Ammon's horn (tissue), 1 donor: ENCODE measurements at regions not wholly inside any gene's neighbourhood (a gene's known extent, or its start where the extent isn't known, plus 50 kb on each side); places are given as distances from the start of the nearest gene placed in this dataset.

Experiments
- DNase-seq: peaks from one replicate; pipeline ENCODE4 v3.0.0-alpha.2; 2016; ENCODE audit warnings: low spot score

DNA sequence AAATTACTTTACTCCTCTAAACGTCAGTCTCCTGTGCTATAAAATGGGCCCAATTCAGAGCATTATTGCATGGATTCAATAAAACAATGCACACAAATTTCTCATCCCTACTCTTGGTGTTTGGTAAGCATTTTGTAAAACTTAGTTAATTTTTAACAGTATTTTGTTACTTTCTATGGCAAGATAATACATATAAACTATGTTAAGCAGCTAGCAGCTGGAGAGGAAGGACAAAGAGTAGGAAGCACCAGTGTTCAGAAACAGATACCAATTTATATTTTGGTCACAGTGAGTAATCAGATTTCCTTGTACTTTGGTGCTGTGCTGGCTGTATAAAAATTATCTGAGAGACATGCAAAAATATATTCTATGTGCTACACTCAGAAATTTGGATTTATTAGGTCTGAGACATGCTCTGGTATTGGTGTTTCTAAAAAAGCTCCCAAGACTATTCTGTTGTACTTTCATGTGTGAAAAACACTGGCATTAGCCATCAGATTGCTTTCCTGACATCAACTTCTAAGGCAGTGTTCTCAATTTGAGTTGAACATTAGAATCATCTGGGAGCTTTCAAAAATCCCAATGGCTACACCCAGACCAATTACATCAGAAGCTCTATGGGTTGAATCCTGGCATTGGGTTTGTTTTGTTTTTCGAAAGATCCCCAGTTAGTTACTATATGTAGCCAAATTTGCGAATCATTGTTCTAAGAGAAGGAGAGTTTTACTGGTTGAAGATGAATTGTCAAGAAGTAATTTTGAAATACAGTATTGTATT, 100.3 kb upstream of the C1orf87 start:
- DNase-seq, result no peak

DNA sequence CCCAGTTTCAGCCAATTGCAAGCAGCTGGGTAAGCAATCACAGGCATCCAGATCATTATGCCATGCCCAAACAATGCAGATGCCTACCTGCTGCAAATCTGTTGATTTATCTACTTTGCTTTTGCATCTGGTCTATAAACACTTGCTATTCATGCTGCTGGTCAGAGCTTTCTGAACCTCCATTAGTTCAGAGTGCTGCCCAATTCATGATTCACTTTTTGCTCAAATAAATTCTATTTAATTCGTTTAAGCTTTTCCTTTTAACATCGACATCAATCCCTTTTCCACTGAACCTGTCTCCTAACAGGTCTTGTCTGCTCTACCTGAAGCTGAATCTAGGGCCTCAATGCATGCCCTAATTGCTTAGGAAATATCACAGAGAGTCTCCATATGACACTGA, 99.4 kb upstream of the C1orf87 start:
- no peak for DNase-seq

DNA sequence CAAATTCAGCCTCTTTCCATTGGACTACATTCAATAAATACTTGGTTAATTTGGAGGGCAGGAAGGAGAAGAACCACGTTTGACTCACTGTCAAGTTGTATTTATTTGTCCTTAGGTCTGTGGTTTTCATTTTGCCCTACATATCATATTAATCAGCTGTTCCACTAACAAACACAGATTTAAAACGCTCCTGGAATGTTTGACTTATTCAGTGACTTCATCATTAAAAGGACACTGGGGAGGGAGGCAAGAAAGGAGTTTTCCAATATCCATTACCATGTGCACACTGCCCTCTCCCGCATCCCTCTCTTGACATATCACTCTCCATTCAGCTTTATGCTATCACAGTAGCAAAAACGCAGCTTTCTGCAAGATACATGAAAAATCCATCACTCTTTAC, 98.2 kb upstream of the C1orf87 start:
- DNase-seq, result no peak

DNA sequence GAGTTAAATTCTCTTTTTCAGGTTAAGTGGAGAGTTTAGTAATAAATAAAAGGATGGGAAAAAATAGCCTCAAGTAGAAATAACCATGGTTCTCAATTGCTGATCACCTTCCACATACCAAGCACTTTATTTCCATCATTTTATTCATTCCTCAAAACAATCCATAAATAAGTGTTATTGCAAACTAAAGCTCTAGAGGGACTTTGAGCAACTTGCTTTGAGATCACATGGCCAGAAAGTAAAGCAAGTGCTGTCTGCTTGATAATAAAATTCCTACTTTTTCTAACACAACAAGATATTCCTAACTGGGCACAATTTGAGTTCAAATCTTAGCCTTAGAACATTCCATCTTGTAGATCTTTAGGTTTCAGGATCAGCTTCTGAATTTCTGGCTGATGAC, 97.1 kb upstream of the C1orf87 start:
- no peak for DNase-seq

DNA sequence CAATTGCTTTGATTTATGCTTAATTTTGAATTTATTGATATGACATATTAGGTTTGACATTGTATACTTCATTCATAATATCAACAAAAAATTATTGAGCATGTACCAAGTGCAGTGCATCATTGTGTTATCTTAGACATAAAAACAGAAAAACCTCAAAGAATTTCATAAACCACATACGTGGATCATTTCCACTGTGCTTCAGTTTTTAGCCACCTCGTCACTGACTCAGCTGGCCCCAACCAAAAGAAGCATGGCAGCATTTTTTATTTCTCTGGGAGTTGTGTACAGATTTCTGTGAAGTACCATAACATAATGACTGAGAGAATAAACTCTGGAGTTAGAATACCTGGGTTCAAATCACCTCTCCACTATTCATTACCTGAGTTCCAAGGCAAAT, 95.6 kb upstream of the C1orf87 start:
- no peak for DNase-seq

DNA sequence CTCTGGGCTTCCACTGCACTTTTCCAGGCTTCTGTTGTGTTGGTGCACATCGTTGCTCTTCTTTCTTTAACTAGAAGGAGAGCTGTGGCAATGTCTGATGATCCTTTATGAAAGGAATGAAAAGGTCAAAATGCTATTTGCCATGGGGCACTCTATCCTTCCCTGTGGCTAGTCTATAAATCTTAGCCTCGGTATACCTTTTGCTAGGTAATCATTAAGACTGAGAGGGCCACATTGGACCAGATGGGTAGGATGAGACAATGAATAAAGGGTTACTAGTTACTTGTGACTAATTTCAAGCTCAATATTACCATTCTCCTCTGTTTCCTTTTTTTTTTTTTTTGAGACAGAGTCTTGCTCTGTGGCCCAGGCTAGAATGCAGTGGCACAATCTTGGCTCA, 89.4 kb upstream of the C1orf87 start:
- DNase-seq, result no peak

DNA sequence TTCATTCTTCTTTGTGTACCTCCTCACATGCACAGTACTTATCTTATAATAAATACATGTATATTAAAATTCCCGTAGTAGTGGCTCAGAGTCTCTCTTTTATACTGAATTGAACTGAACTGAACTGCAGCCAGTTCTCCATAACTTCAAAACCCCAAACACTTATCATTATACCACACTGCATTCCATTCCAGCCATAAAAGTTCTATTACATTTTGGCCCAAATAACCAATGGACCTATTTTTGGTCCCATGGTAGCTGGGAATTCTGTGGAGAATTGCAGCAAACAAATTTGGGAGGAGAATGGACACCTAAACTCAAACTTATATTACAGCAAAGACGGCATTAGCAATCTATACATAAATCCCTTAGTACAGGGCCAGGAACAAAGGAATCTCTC, 86.6 kb upstream of the C1orf87 start:
- no peak for DNase-seq

DNA sequence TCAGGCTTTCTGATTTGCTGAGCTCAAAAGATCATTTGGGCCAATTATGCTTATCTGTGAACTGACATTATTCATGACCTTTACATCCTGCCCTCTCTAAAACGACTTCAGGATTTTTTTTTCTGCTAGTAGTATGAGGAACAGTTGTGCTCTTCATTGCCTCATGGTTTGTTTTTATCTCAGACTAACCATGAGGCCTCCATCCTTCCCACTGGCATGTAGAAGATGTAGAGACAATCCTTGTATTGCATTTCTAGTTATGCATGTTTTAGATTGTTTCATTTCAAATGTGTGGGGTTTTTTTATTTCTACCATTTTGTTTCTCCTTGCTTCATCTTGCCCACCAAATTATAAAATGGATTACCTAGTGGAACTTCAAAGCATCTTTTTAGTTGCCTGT, 82.8 kb upstream of the C1orf87 start:
- DNase-seq, result no peak

DNA sequence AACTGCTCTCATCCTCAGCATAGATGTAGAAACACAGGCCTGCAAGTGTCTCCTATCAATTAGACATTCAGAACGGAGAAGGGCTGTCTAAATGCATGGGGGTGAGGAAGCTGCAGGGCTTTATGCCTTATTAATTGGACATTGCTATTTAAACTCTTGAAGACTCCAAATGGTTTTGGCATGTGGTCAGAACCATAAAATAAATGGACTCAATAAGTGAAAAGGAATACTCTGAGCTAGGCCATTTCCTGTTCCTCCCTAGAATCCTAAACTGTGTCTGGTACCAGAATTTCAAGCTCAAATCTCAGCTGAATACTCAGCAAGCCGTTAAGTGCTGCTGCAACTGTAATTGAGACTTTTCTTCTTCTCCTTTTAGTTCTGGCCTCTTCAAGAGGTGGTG, 80.4 kb upstream of the C1orf87 start:
- no peak for DNase-seq

DNA sequence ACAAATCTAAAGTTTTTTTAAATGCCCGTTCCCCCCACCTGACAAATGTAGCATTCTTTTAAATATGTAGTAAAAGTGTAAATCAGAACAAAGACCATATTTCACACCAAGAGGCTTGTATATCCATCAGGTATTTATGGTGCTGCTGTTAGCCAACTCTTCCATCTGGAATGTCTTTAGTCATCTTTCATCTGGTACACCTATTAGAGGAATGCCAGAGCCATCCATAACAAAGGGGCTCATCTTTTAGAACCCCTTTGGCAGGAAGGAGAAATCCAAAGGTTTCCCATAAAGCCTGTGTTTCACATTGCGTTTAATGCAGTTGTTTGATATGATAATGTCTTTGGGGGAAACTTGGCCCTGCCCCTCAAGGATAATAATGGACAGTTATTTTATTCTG, 79.3 kb upstream of the C1orf87 start:
- no peak for DNase-seq

DNA sequence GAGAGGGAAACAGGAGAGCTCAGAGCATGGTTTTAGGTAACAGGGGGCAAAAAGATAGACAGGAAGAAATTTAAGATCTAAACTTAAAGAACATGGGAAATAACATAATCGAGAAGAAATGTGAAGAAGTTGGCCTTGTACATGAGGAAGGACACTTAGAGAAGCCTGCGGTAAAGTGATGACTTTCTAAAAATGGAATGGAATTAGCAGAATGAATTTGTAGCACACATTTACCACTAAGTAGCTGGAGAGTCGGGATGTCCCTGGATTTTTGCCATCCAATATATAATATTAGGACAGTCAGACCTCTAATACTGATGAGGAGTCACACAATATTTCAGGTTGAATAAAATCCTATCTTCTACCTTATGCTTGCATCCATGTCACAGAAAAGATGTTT, 77.7 kb upstream of the C1orf87 start:
- no peak for DNase-seq

DNA sequence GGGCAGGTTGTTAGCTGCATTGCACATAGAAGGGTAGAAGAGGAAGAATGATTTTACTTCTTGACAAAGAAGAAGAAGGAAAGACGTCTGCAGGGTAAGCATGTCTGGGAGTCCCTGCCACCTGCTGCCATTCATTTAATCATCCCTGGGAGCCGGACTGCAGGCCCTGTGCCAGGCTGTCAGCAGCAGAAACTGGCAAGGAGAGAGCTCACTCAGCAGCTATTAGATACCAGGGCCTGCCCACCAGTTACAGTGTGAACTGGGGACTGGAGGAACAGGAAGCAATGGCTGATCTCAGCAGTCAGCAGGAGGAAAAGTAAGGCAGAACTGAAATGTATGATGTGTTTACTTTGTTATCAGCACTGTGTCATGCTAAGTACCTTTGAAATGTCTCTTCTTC, 75.7 kb upstream of the C1orf87 start:
- DNase-seq, result peak; percentile 20

DNA sequence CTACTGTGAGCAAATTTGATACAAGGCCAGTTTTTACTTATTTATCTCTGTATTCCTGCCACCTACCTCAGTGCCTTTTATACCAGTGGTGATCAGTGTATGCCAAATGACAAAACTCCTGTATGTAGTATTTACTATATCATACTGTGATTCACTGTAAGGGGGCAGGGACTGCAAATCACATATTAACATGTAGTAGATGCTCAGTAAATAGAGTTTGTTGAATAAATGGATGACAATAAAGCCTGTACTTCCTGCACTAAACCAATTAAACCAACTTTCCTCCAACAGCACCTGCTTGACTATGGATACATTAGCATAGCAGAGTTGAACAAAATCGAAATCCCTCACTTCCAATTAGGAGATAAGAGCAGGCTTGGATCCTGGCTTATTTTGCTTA, 73.3 kb upstream of the C1orf87 start:
- no peak for DNase-seq

DNA sequence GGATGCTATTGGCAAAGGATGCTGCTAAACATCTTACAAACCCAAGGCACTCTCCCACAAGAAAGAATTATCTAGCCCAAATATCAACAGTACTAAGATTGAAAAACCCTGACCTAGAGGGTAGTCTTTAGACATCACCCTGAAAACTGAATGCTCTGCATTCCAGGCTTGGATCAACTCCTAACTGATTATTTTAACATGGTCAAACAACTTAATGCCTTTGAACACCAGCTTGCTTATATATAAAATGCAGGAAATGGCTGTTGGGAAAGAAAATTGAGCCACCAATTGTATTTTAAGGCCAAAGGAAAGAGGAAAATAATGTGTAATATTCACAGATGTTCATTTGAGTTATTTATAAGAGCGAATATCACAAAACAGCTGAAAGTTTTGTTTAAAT, 72.2 kb upstream of the C1orf87 start:
- DNase-seq, result no peak

DNA sequence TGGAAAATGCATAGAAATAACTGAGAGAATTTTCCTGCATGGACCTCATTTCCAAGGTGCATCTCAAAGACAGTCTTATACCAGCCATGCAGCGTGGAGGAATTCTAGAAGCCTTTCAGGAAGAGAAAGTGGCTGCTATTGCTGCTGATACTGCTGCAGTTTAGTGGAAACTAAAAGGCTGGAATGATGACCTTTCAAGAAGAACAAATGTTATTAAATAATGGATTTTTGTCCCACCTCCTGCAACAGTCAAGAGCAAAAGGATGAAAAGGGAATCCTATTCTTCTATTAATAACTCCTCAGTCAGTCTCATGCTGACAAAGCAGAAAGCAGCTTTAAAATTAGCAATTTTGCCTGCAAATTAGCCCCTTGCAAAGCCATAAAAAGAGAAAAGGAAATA, 68.2 kb upstream of the C1orf87 start:
- DNase-seq, result no peak

DNA sequence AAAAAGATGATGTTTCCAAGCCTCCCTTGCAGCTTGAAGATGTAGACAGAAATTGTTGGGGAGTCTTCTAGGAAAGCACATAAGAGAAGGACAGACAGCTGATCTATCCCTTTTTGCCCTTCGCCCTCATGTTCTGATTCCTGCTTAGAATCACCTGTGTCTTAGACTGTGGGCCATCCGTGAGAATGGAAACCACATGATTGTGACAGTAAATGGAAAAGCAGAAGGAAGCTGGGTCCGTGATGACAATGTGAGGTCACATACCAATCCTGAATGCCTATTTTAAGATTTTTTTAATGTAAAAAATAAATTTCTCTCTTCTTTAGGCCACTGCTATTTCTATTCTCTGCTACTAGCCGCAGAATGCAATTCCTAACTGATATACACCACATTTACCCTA, 67.7 kb upstream of the C1orf87 start:
- no peak for DNase-seq

DNA sequence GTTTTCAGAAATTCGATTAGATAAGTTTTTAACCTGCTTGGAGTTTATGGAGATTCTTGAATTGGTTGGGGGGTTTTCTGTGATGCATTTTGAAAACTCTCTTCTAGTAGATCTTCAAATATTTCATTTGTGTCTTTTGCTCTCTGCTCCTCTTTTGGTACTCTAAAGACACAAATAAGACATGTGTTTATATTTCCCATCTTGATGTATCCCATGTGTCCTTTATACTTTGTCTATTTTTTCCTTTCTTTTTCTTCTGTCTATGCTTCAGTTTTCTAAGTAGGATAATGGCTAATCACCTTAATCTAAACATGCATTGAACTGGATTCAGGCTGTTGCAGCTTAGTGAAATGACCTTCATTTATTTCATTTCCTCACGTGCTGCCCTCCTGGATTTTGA, 63.8 kb upstream of the C1orf87 start:
- no peak for DNase-seq

DNA sequence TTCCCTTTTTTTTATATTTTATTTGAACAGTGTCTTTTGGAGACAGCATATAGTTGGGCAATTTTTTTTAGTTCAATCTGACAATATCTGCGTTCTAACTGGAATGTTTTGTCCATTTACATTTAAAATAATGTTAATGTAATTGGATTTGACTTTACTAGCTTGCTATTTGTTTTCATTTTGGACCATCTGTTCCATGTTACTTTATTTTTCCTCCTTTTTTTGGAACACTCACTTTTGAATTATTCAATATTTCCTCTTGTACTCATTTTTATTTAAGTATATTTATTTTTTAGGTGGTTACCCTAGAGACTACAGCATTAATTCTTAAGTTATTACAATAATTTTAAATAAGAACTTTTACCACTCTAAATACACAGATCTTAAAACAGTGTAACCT, 62.8 kb upstream of the C1orf87 start:
- no peak for DNase-seq

DNA sequence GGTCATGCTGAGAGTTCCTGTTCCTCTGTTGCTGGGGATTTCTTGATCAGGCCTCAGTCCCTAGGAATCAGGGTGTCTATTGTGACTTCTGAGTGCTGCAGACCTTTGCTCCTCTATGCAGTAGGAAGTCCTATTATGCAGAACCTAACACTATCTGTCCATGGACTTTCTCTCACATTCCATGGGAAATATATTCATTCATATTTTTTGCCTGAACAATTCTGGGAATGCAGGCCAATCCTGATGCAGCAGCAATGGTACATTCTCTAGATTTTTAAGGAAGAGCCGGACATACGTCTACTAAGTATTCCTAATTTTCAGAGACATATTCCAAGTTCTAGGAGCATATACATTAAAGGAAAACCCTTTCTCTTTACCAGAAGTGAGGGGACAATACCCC, 61.1 kb upstream of the C1orf87 start:
- DNase-seq, result no peak

DNA sequence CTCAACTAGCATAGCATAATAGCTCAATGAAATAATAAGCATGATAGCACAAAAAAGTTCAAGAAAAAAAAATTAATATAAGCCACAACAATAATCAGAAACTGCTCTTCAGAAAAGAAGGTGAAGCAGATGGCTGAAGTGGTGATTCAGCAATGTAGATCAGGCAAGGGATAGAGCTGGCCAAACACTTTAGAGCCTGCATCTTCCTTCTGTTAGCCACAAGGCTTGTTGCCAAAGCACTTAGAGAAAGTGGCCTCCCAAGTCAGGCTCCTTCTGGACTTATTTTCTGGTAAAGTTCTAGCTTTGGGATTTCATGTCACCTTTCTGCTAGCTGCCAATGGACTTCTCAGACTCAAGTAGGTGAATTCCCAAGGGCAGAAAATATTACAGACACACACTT, 60.3 kb upstream of the C1orf87 start:
- no peak for DNase-seq

DNA sequence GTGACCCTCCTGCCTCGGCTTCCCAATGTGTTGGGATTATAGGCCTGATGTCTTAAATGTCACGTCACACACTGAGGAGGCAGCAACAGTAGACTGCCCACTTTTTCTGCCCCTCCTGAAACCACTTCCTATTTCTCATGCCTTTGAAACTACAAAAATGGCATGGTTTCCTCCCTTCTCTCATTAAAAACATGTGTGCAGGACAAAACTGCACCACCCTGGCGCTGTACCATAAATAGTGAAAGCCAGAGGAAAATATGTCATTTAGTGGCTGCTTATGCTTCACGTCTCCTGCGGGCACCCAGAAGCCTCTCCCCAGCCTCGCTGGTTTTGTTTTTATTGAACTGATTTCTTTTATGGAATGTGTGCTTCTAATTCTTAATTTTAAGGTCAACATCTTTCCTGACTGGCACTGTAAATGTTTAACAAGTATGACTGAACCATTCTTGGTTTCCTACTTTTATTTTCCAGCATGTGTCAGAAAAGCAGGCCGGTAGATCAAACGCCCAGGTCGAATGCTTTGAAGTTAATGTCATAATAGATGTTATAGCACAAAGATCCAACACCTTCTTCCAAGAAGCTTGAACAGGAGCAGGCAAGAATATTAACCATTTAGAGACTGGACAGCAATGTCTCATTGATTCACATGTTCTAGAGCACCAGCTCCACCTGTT, 59.6 kb upstream of the C1orf87 start:
- DNase-seq, result no peak

DNA sequence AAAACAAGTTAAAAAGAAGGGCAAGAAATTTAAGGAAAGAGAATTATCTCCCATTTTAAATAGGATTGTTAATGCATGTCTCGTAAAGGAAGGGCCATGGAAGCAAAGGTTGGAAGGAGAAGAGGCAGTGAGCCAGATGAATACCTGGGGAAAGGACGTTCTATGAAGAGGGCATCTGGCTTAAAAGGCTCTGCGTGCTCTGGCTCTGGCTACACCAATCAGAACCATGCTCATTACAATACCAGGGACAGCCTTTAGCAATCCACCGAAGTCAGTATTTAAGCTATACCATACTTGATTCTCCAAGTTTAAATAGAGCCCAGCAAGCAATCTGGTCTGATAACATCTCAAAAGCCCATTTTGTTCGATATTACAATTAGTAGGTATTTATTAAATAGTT, 58.5 kb upstream of the C1orf87 start:
- DNase-seq, result no peak

DNA sequence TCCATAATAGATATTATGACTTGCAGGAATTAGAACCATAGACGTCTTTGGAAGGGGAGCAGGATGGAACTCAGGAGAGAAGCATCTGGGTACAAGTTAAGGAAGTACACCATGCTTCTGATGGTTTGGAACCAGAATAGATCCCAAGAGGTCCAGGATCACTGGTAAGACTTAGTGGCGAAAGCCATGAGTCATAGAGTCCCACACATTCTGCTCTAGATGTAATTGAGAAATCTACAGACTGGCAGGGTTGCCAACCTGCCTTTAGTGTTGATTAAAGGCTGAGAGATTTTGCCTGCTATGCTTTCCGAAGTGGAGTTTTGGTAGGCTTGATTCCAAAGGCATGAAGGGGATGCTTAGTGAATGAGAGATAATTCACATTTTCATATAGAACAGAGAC, 57.1 kb upstream of the C1orf87 start:
- DNase-seq, result no peak

DNA sequence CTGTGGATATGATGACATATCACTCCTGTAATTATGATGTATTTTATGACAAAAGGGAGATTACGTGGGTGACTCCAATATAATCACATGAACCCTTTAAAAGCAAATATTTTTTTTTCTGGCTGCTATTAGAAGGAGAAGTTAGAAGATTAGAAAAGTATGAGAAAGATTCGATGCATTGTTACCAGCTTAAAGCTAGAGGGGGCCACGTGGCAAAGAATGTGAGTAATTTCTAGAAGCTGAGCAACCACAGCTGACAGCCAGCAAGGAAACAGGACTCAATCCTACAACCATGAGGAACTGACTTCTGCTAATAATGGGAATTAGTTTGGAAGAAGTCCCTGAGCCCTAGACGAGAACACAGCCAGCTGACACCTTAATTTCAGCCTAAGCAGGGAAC, 56.3 kb upstream of the C1orf87 start:
- no peak for DNase-seq
